RWPE2 (cell line): ENCODE measurements at regions not wholly inside any gene's neighbourhood (a gene's known extent, or its start where the extent isn't known, plus 50 kb on each side); places are given as distances from the start of the nearest gene placed in this dataset.
A peak's percentile ranks its signal among the peaks of the same experiment; 100 is the strongest.

ENCODE experiments used
- ATAC-seq: fragments of 200-7000 bp; cut with Tn5 transposase; 3 replicates; pipeline ENCODE4 v1.9.1; 2021; ENCODE audit warnings: low read depth
- DNase-seq: peaks from one replicate; pipeline ENCODE4 v3.0.0-alpha.2; 2020; ENCODE audit warnings: low spot score
- H3K27ac ChIP-seq: fragments of 450-650 bp; 2 replicates; pipeline ENCODE4 v1.5.1; 2017; ENCODE audit warnings: mild to moderate bottlenecking; ENCODE audit not compliant: poor library complexity, severe bottlenecking
- H3K27me3 ChIP-seq: fragments of 250-450 bp; sonication (Bioruptor Pico); 2 replicates; pipeline ENCODE4 v1.5.1; 2021; ENCODE audit warnings: mild to moderate bottlenecking, moderate library complexity; ENCODE audit not compliant: insufficient read depth, poor library complexity, severe bottlenecking
- H3K36me3 ChIP-seq: fragments of 250-450 bp; sonication (Bioruptor Pico); 2 replicates; pipeline ENCODE4 v1.5.1; 2020; ENCODE audit warnings: low read depth, mild to moderate bottlenecking, moderate library complexity
- H3K4me1 ChIP-seq: fragments of 250-450 bp; sonication (Bioruptor Pico); 2 replicates; pipeline ENCODE4 v1.5.1; 2021; ENCODE audit warnings: mild to moderate bottlenecking, moderate library complexity; ENCODE audit not compliant: insufficient read depth, poor library complexity, severe bottlenecking
- H3K4me3 ChIP-seq: fragments of 250-450 bp; sonication (Bioruptor Pico); 2 replicates; pipeline ENCODE4 v1.5.1; 2021; ENCODE audit warnings: mild to moderate bottlenecking, moderate library complexity; ENCODE audit not compliant: severe bottlenecking
- H3K9me3 ChIP-seq: fragments of 250-450 bp; sonication (Bioruptor Pico); 2 replicates; pipeline ENCODE4 v1.5.1; 2021; ENCODE audit warnings: mild to moderate bottlenecking, moderate library complexity; ENCODE audit not compliant: severe bottlenecking
- TF ChIP-seq, protein P1 (sequence below): fragments of 450-650 bp; IDR thresholded peaks from one replicate; pipeline ENCODE4 v1.5.1; 2017; ENCODE audit warnings: mild to moderate bottlenecking, moderate library complexity; ENCODE audit not compliant: poor library complexity, severe bottlenecking

DNA sequence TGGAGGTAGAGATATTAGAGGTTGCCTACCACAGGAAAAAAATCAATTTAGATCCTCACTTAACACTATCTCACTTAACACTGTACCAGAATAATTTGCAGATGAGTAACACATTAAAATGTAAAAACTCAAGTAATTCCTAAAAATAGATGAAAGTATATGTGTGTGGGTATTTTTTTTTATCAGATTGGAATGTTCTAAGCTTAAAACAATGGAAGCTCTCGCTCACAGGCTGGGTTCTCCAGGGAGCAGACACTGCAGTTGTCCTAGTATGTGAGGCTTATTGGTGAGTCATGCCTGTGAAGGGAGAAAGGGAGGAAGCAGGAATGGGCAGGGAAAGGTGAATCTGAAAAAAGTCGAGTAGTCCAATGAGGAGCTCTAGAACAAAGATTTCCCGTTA is 181.3 kb upstream of the ZNF608 start:
- H3K4me1 ChIP-seq = no peaks in the 10 kb centered on the region
- no peaks in the 10 kb centered on the region for H3K36me3 ChIP-seq
- H3K4me3 ChIP-seq = no peak overlapping the region
- H3K27ac ChIP-seq = no peak overlapping the region
- no peaks in the 10 kb centered on the region for H3K27me3 ChIP-seq
- TF ChIP-seq, protein P1, sequence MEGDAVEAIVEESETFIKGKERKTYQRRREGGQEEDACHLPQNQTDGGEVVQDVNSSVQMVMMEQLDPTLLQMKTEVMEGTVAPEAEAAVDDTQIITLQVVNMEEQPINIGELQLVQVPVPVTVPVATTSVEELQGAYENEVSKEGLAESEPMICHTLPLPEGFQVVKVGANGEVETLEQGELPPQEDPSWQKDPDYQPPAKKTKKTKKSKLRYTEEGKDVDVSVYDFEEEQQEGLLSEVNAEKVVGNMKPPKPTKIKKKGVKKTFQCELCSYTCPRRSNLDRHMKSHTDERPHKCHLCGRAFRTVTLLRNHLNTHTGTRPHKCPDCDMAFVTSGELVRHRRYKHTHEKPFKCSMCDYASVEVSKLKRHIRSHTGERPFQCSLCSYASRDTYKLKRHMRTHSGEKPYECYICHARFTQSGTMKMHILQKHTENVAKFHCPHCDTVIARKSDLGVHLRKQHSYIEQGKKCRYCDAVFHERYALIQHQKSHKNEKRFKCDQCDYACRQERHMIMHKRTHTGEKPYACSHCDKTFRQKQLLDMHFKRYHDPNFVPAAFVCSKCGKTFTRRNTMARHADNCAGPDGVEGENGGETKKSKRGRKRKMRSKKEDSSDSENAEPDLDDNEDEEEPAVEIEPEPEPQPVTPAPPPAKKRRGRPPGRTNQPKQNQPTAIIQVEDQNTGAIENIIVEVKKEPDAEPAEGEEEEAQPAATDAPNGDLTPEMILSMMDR = no peak
- no peaks in the 10 kb centered on the region for H3K9me3 ChIP-seq
- DNase-seq = no peak
- ATAC-seq = peak; percentile 77

DNA sequence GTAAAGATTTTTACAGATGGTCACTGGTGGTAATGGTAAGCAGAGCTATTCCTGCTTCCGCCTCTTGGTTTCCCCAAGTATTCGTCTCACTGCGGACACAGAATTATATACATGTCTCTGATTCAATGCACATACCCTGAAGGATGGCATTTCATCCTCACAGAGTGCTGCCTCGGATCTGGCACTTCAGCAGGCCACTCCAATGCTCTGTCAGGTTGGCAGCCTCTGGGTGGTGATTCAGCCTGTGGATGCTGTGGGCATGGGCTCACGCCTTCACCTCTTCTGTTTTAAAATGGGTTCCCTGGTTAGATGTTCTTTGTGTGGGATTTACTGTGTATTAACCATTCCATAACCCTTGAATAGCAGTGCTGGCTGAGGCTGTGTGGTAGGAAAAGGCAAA is 182.6 kb upstream of the ZNF608 start:
- DNase-seq (no peak), ATAC-seq (no peak)
- Histone ChIP-seq H3K27me3 (no peaks in the 10 kb centered on the region), H3K9me3 (no peaks in the 10 kb centered on the region), H3K4me1 (no peaks in the 10 kb centered on the region), H3K27ac (no peak overlapping the region), H3K4me3 (no peak overlapping the region), H3K36me3 (no peaks in the 10 kb centered on the region)
- TF ChIP-seq, protein P1 = no peak

DNA sequence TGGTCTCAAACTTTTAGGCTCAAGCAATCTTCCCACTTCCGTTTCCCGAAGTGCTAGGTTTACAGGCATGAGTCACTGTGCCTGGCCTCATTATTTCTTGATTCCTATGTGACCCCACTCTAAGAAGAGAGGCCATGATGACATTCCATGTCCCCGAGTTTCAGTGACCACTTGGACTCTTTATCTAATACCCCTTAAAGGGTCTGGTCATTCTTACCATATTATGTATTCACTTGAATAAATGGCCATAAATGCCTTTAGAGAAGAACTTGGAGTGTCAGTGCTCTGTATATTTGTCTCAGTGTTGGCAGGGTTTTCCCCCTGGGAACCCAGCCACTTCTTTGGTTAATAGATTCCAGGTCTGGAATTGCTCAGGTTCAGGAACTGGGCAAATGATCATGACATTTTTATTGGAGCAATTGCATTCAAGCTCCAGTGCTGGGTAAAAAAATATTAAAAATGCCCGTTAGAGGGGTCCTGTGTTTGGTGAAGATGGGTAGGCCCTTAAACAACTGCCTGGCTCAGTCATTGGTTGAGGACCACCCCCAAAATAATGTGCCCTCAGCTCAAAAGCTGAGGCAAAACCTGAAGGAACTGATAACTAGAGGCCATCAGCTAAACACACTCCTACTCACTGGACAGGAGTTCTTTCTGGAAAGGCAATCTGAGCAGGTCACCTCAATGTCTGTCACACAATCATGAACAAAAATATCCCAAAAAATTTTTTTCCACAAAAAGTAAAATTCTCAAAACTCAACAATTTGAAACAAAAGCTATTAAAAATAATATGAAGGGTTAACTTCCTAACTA is 186.6 kb upstream of the ZNF608 start:
- Histone ChIP-seq H3K9me3 (no peaks in the 10 kb centered on the region), H3K4me1 (no peaks in the 10 kb centered on the region), H3K36me3 (no peaks in the 10 kb centered on the region), H3K4me3 (no peak overlapping the region), H3K27me3 (no peaks in the 10 kb centered on the region), H3K27ac (no peak overlapping the region)
- TF ChIP-seq, protein P1 = no peak
- ATAC-seq (no peak), DNase-seq (no peak)

GRCh38 chr5:124935065-124935464 is 188.6 kb upstream of the ZNF608 start:
- Histone ChIP-seq H3K4me1 (no peaks in the 10 kb centered on the region), H3K36me3 (no peaks in the 10 kb centered on the region), H3K27ac (no peak overlapping the region), H3K4me3 (no peak overlapping the region), H3K27me3 (no peaks in the 10 kb centered on the region), H3K9me3 (no peaks in the 10 kb centered on the region)
- ATAC-seq (no peak), DNase-seq (no peak)
- TF ChIP-seq, protein P1 = no peak

DNA sequence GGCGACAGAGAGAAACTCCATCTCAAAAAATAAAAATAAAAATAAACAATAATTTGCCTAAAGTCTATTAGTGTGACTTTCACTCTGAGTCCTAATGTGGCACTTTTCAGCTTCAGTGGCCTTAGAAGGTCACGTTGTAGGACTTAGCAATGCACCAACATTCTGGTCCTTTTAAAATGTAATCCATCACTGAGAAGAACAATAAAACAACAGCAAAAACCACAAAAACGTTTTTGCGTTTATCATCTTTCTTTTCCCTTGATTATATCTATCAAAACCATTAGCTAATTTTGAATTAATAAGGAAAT is 190.1 kb upstream of the ZNF608 start:
- Histone ChIP-seq H3K27me3 (no peaks in the 10 kb centered on the region), H3K4me3 (no peak overlapping the region), H3K9me3 (no peaks in the 10 kb centered on the region), H3K27ac (no peak overlapping the region), H3K4me1 (no peaks in the 10 kb centered on the region), H3K36me3 (no peaks in the 10 kb centered on the region)
- no peak for DNase-seq
- TF ChIP-seq, protein P1 = no peak
- ATAC-seq = no peak
